GM12891 (cell line): ENCODE measurements at regions not wholly inside any gene's neighbourhood (a gene's known extent, or its start where the extent isn't known, plus 50 kb on each side); places are given as distances from the start of the nearest gene placed in this dataset.

Source experiments
- POLR2A ChIP-seq: IDR thresholded peaks from 2 replicates; pipeline ENCODE4 v1.6.1; 2011; ENCODE audit warnings: low read depth, low read length, control low read depth
- POLR2AphosphoS5 ChIP-seq: IDR thresholded peaks from 2 replicates; pipeline ENCODE4 v1.6.1; 2011; ENCODE audit warnings: low read depth, low read length, control low read depth
- SPI1 ChIP-seq: IDR thresholded peaks from 2 replicates; pipeline ENCODE4 v1.6.1; 2011; ENCODE audit warnings: low read depth, low read length, control low read depth
- TAF1 ChIP-seq: IDR thresholded peaks from 2 replicates; pipeline ENCODE4 v1.6.1; 2011; ENCODE audit warnings: low read depth, low read length, control low read depth

DNA sequence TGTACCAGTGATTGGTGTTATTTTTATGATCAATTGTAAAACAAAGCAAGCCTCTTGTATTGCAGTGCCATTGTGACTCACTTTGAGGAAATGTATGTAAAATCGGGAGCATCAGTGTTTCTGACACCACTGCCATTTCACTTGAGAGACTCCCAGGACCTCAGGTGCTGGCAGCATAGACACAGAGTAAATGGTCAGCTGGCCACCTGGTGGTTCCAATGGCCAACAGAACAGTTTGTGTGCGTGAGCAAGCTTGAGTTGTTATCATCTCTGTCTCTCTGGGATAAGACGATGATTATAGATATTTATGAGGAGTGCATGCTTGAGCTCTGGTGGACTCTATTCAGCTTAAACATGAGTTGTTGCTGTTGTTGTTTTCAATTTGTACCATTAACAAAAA, 356.6 kb downstream of the GUCY2F start:
- TF ChIP-seq POLR2A (no peak), POLR2AphosphoS5 (no peak), TAF1 (no peak), SPI1 (no peak)
